ENCODE measurements at regions not wholly inside any gene's neighbourhood (a gene's known extent, or its start where the extent isn't known, plus 50 kb on each side); places are given as distances from the start of the nearest gene placed in this dataset.

- no peak for DNase-seq
Measured at GRCh38 chr15:47291767-47292166, 425.5 kb upstream of the SEMA6D start.

GRCh38 chr15:47292638-47293190 lies 424.6 kb upstream of the SEMA6D start:
- no peak for DNase-seq

- DNase-seq = no peak
Measured at GRCh38 chr15:47293466-47294162, 423.7 kb upstream of the SEMA6D start.

- DNase-seq = no peak
Measured at GRCh38 chr15:47294765-47295259, 422.5 kb upstream of the SEMA6D start.

- DNase-seq = no peak
Measured at GRCh38 chr15:47296881-47297280, 420.4 kb upstream of the SEMA6D start.

- no peak for DNase-seq
Measured at GRCh38 chr15:47299846-47300434, 417.4 kb upstream of the SEMA6D start.

GRCh38 chr15:47300596-47300995 lies 416.7 kb upstream of the SEMA6D start:
- DNase-seq = no peak

GRCh38 chr15:47301481-47301880 lies 415.8 kb upstream of the SEMA6D start:
- peak; percentile 3 to 30 for DNase-seq

- DNase-seq = no peak
Measured at GRCh38 chr15:47304656-47305055, 412.6 kb upstream of the SEMA6D start.

- no peak for DNase-seq
Measured at GRCh38 chr15:47312161-47312560, 405.1 kb upstream of the SEMA6D start.

- no peak for DNase-seq
Measured at GRCh38 chr15:47326410-47327333, 390.6 kb upstream of the SEMA6D start.

- DNase-seq = no peak
Measured at GRCh38 chr15:47331829-47332393, 385.4 kb upstream of the SEMA6D start.

- peak in 1 of 2 experiments; percentile 12 for DNase-seq
Measured at GRCh38 chr15:47332481-47332880, 384.8 kb upstream of the SEMA6D start.

- DNase-seq = no peak
Measured at GRCh38 chr15:47333734-47334133, 383.6 kb upstream of the SEMA6D start.

GRCh38 chr15:47334805-47335535 lies 382.3 kb upstream of the SEMA6D start:
- no peak for DNase-seq

GRCh38 chr15:47337106-47337505 lies 380.2 kb upstream of the SEMA6D start:
- DNase-seq = no peak

- no peak for DNase-seq
Measured at GRCh38 chr15:47337836-47338235, 379.5 kb upstream of the SEMA6D start.

GRCh38 chr15:47338771-47339170 lies 378.5 kb upstream of the SEMA6D start:
- no peak for DNase-seq

GRCh38 chr15:47339800-47340570 lies 377.3 kb upstream of the SEMA6D start:
- DNase-seq = no peak

- DNase-seq = no peak
Measured at GRCh38 chr15:47340571-47340920, 376.8 kb upstream of the SEMA6D start.

- no peak for DNase-seq
Measured at GRCh38 chr15:47349179-47349578, 368.1 kb upstream of the SEMA6D start.

Data from NCI-H187 (cell line).